HEK293 (cell line): ENCODE measurements at regions not wholly inside any gene's neighbourhood (a gene's known extent, or its start where the extent isn't known, plus 50 kb on each side); places are given as distances from the start of the nearest gene placed in this dataset.

ENCODE experiments used
- CTCF ChIA-PET: fragments of 350-600 bp; formaldehyde crosslinking; extraction: SDS; loops from one replicate; lab custom pipeline; 2021; ENCODE audit warnings: antibody characterized with exemption; lab: Yijun Ruan, JAX
- POLR2A ChIA-PET: fragments of 300-600 bp; formaldehyde crosslinking; extraction: SDS; loops from one replicate; lab custom pipeline; 2020; ENCODE audit warnings: antibody characterized with exemption, inconsistent platforms; lab: Yijun Ruan, JAX
- H3K27ac ChIP-seq: fragments of 200-500 bp; sonication (Bioruptor generic); 2 replicates; pipeline ENCODE4 v1.5.1; 2014; ENCODE audit warnings: low read depth, low read length, control low read depth, inconsistent platforms; ENCODE audit errors: extremely low read depth
- H3K36me3 ChIP-seq, 2 experiments: fragments of 200-500 bp in 1 of 2; sonication (Bioruptor generic) in 1 of 2; 1 replicate in 1 of 2; 2 replicates in 1 of 2; pipeline ENCODE4 v1.5.1; 2014 to 2017; ENCODE audit warnings: inconsistent platforms in 2 of 2, low read length in 2 of 2; ENCODE audit not compliant: control insufficient read depth in 2 of 2, insufficient read depth in 1 of 2
- H3K4me1 ChIP-seq: fragments of 200-500 bp; sonication (Bioruptor generic); 2 replicates; pipeline ENCODE4 v1.5.1; 2014; ENCODE audit warnings: mild to moderate bottlenecking, low read length, inconsistent platforms; ENCODE audit not compliant: control insufficient read depth, insufficient read depth
- H3K4me3 ChIP-seq: 2 replicates; pipeline ENCODE4 v1.5.1; 2011; ENCODE audit warnings: low read depth, mild to moderate bottlenecking, control low read depth, low read length, moderate library complexity
- H3K9me3 ChIP-seq: fragments of 200-500 bp; sonication (Bioruptor generic); 2 replicates; pipeline ENCODE4 v1.5.1; 2014; ENCODE audit warnings: low read depth, low read length, inconsistent platforms; ENCODE audit not compliant: control insufficient read depth, insufficient read depth
- BCL11B ChIP-seq: fragments of 450-650 bp; formaldehyde crosslinking; IDR thresholded peaks from 2 replicates; pipeline ENCODE4 v1.5.1; 2016; ENCODE audit warnings: low read depth, missing biosample characterization, missing genetic modification characterization
- KLF10 ChIP-seq: fragments of 450-650 bp; IDR thresholded peaks from 2 replicates; pipeline ENCODE4 v1.5.1; 2018; ENCODE audit warnings: missing biosample characterization, mild to moderate bottlenecking, missing genetic modification characterization
- REPIN1 ChIP-seq: fragments of 450-650 bp; formaldehyde crosslinking; IDR thresholded peaks from 2 replicates; pipeline ENCODE4 v1.5.1; 2017; ENCODE audit warnings: missing biosample characterization, missing genetic modification characterization, low read depth
- SALL2 ChIP-seq: fragments of 450-650 bp; formaldehyde crosslinking; IDR thresholded peaks from 2 replicates; pipeline ENCODE4 v1.5.0; 2017; ENCODE audit warnings: missing biosample characterization, mild to moderate bottlenecking, missing genetic modification characterization, borderline replicate concordance
- SP7 ChIP-seq: fragments of 450-650 bp; formaldehyde crosslinking; IDR thresholded peaks from 2 replicates; pipeline ENCODE4 v1.5.1; 2016; ENCODE audit warnings: missing biosample characterization, missing genetic modification characterization
- ZBTB1 ChIP-seq: fragments of 450-650 bp; formaldehyde crosslinking; IDR thresholded peaks from 2 replicates; pipeline ENCODE4 v1.5.1; 2016; ENCODE audit warnings: missing biosample characterization, missing genetic modification characterization
- ZEB2 ChIP-seq: fragments of 450-650 bp; formaldehyde crosslinking; IDR thresholded peaks from 2 replicates; pipeline ENCODE4 v1.5.1; 2016; ENCODE audit warnings: missing biosample characterization, missing genetic modification characterization
- ZFP37 ChIP-seq: fragments of 450-650 bp; formaldehyde crosslinking; IDR thresholded peaks from 2 replicates; pipeline ENCODE4 v1.5.1; 2016; ENCODE audit warnings: missing biosample characterization, missing genetic modification characterization
- ZNF10 ChIP-seq: fragments of 450-650 bp; formaldehyde crosslinking; IDR thresholded peaks from 2 replicates; pipeline ENCODE4 v1.5.1; 2017; ENCODE audit warnings: missing biosample characterization, missing genetic modification characterization
- ZNF169 ChIP-seq: fragments of 450-650 bp; formaldehyde crosslinking; IDR thresholded peaks from 2 replicates; pipeline ENCODE4 v1.5.1; 2016; ENCODE audit warnings: missing biosample characterization, missing genetic modification characterization
- ZNF175 ChIP-seq: fragments of 450-650 bp; formaldehyde crosslinking; IDR thresholded peaks from 2 replicates; pipeline ENCODE4 v1.5.1; 2016; ENCODE audit warnings: missing biosample characterization, missing genetic modification characterization
- ZNF366 ChIP-seq: fragments of 450-650 bp; formaldehyde crosslinking; conservative IDR thresholded peaks from 2 replicates; pipeline ENCODE4 v1.5.1; 2016; ENCODE audit warnings: missing biosample characterization, missing genetic modification characterization
- ZNF37A ChIP-seq: fragments of 450-650 bp; IDR thresholded peaks from 2 replicates; pipeline ENCODE4 v1.5.1; 2018; ENCODE audit warnings: missing biosample characterization, missing genetic modification characterization
- ZNF529 ChIP-seq: fragments of 450-650 bp; formaldehyde crosslinking; IDR thresholded peaks from 2 replicates; pipeline ENCODE4 v1.5.1; 2017; ENCODE audit warnings: missing genetic modification characterization, missing biosample characterization; ENCODE audit not compliant: insufficient replicate concordance
- ZNF791 ChIP-seq: fragments of 450-650 bp; formaldehyde crosslinking; IDR thresholded peaks from 2 replicates; pipeline ENCODE4 v1.5.1; 2016; ENCODE audit warnings: missing biosample characterization, missing genetic modification characterization
- TF ChIP-seq, protein P1 (sequence below): fragments of 450-650 bp; formaldehyde crosslinking; IDR thresholded peaks from 2 replicates; pipeline ENCODE4 v1.5.1; 2016; ENCODE audit warnings: missing biosample characterization, missing genetic modification characterization, low read depth
- TF ChIP-seq, protein P2 (sequence below): fragments of 450-650 bp; formaldehyde crosslinking; IDR thresholded peaks from 2 replicates; pipeline ENCODE4 v1.5.1; 2017; ENCODE audit warnings: missing biosample characterization, missing genetic modification characterization
- TF ChIP-seq, protein P3 (sequence below): fragments of 450-650 bp; formaldehyde crosslinking; IDR thresholded peaks from 2 replicates; pipeline ENCODE4 v1.5.1; 2016; ENCODE audit warnings: missing biosample characterization, missing genetic modification characterization, borderline replicate concordance

GRCh38 chr9:19637084-19637483 is 151.8 kb downstream of the SLC24A2 start:
- Histone ChIP-seq H3K36me3 (no peaks in the 10 kb centered on the region), H3K4me3 (no peak overlapping the region), H3K4me1 (no peaks in the 10 kb centered on the region), H3K9me3 (no peaks in the 10 kb centered on the region), H3K27ac (no peak overlapping the region)
- CTCF ChIA-PET = interaction anchor here (1.2 kb wide), 1 partner anchor 120 kb away, joined by 3 read pairs; no protein-coding TSS in a partner anchor
- TF ChIP-seq BCL11B (tag by site-specific recombination) (no peak), ZNF529 (tag by site-specific recombination) (no peak), ZNF366 (tag by site-specific recombination) (no peak), ZFP37 (tag by site-specific recombination) (no peak), KLF10 (tag by site-specific recombination) (no peak), REPIN1 (tag by site-specific recombination) (no peak), ZNF175 (tag by site-specific recombination) (no peak), SALL2 (tag by site-specific recombination) (no peak), ZBTB1 (no peak), ZEB2 (tag by site-specific recombination) (no peak), ZNF37A (tag by site-specific recombination) (no peak)
- TF ChIP-seq, protein P1, sequence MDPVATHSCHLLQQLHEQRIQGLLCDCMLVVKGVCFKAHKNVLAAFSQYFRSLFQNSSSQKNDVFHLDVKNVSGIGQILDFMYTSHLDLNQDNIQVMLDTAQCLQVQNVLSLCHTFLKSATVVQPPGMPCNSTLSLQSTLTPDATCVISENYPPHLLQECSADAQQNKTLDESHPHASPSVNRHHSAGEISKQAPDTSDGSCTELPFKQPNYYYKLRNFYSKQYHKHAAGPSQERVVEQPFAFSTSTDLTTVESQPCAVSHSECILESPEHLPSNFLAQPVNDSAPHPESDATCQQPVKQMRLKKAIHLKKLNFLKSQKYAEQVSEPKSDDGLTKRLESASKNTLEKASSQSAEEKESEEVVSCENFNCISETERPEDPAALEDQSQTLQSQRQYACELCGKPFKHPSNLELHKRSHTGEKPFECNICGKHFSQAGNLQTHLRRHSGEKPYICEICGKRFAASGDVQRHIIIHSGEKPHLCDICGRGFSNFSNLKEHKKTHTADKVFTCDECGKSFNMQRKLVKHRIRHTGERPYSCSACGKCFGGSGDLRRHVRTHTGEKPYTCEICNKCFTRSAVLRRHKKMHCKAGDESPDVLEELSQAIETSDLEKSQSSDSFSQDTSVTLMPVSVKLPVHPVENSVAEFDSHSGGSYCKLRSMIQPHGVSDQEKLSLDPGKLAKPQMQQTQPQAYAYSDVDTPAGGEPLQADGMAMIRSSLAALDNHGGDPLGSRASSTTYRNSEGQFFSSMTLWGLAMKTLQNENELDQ = no peak
- TF ChIP-seq, protein P2, sequence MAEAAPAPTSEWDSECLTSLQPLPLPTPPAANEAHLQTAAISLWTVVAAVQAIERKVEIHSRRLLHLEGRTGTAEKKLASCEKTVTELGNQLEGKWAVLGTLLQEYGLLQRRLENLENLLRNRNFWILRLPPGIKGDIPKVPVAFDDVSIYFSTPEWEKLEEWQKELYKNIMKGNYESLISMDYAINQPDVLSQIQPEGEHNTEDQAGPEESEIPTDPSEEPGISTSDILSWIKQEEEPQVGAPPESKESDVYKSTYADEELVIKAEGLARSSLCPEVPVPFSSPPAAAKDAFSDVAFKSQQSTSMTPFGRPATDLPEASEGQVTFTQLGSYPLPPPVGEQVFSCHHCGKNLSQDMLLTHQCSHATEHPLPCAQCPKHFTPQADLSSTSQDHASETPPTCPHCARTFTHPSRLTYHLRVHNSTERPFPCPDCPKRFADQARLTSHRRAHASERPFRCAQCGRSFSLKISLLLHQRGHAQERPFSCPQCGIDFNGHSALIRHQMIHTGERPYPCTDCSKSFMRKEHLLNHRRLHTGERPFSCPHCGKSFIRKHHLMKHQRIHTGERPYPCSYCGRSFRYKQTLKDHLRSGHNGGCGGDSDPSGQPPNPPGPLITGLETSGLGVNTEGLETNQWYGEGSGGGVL (tag by site-specific recombination) = no peak
- TF ChIP-seq, protein P3, sequence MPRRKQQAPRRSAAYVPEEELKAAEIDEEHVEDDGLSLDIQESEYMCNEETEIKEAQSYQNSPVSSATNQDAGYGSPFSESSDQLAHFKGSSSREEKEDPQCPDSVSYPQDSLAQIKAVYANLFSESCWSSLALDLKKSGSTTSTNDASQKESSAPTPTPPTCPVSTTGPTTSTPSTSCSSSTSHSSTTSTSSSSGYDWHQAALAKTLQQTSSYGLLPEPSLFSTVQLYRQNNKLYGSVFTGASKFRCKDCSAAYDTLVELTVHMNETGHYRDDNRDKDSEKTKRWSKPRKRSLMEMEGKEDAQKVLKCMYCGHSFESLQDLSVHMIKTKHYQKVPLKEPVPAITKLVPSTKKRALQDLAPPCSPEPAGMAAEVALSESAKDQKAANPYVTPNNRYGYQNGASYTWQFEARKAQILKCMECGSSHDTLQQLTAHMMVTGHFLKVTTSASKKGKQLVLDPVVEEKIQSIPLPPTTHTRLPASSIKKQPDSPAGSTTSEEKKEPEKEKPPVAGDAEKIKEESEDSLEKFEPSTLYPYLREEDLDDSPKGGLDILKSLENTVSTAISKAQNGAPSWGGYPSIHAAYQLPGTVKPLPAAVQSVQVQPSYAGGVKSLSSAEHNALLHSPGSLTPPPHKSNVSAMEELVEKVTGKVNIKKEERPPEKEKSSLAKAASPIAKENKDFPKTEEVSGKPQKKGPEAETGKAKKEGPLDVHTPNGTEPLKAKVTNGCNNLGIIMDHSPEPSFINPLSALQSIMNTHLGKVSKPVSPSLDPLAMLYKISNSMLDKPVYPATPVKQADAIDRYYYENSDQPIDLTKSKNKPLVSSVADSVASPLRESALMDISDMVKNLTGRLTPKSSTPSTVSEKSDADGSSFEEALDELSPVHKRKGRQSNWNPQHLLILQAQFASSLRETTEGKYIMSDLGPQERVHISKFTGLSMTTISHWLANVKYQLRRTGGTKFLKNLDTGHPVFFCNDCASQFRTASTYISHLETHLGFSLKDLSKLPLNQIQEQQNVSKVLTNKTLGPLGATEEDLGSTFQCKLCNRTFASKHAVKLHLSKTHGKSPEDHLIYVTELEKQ (tag by site-specific recombination) = no peak
- POLR2A ChIA-PET = no interaction called here

- no peaks in the 10 kb centered on the region for H3K4me1 ChIP-seq
- CTCF ChIA-PET = interaction anchor here (0.6 kb wide), 1 partner anchor 852 kb away, joined by 3 read pairs; no protein-coding TSS in a partner anchor
- H3K36me3 ChIP-seq = no peaks in the 10 kb centered on the region
- no peaks in the 10 kb centered on the region for H3K9me3 ChIP-seq
- no peak overlapping the region for H3K4me3 ChIP-seq
- POLR2A ChIA-PET = no interaction called here
- TF ChIP-seq ZNF10 (no peak), SP7 (tag by site-specific recombination) (no peak), ZNF169 (tag by site-specific recombination) (no peak), ZNF791 (no peak)
- no peak overlapping the region for H3K27ac ChIP-seq
Observed at GRCh38 chr9:19634881-19635280, 154.0 kb downstream of the SLC24A2 start.
